GM23338 (cell line): ENCODE measurements at regions not wholly inside any gene's neighbourhood (a gene's known extent, or its start where the extent isn't known, plus 50 kb on each side); places are given as distances from the start of the nearest gene placed in this dataset.

Experiments
- ATAC-seq: fragments of 200-7000 bp; cut with Tn5 transposase; 3 replicates; pipeline ENCODE4 v1.9.1; 2020
- DNase-seq: peaks from one replicate; pipeline ENCODE4 v3.0.0-alpha.2; 2015; ENCODE audit warnings: low spot score
- H2AFZ ChIP-seq: fragments of 200-600 bp; sonication (generic); 2 replicates; pipeline ENCODE4 v1.8.0; 2016; ENCODE audit warnings: antibody characterized with exemption, mild to moderate bottlenecking, moderate library complexity
- H3F3A ChIP-seq: fragments of 200-600 bp; sonication (generic); replicated peaks from 2 replicates; pipeline ENCODE4 v1.8.0; 2017; ENCODE audit warnings: antibody characterized with exemption, mixed run types, low read depth
- H3K27ac ChIP-seq: fragments of 200-600 bp; sonication (generic); 2 replicates; pipeline ENCODE4 v1.6.1; 2016; ENCODE audit warnings: low read depth
- H3K27me3 ChIP-seq: fragments of 200-600 bp; sonication (generic); 2 replicates; pipeline ENCODE4 v1.8.0; 2016; ENCODE audit warnings: mild to moderate bottlenecking, mixed run types, moderate library complexity; ENCODE audit not compliant: insufficient read depth
- H3K36me3 ChIP-seq: fragments of 200-600 bp; sonication (generic); 2 replicates; pipeline ENCODE4 v1.8.0; 2016; ENCODE audit warnings: mild to moderate bottlenecking; ENCODE audit not compliant: insufficient read depth
- H3K4me1 ChIP-seq: fragments of 200-600 bp; sonication (generic); 2 replicates; pipeline ENCODE4 v1.8.0; 2016; ENCODE audit warnings: mild to moderate bottlenecking, moderate library complexity; ENCODE audit not compliant: insufficient read depth
- H3K4me2 ChIP-seq: fragments of 200-600 bp; sonication (generic); 2 replicates; pipeline ENCODE4 v1.7.1; 2017; ENCODE audit warnings: mixed run types
- H3K4me3 ChIP-seq: fragments of 200-600 bp; sonication (generic); 2 replicates; pipeline ENCODE4 v1.6.1; 2016; ENCODE audit warnings: mixed run types
- H3K79me2 ChIP-seq: fragments of 200-600 bp; sonication (generic); replicated peaks from 2 replicates; pipeline ENCODE4 v1.8.0; 2017; ENCODE audit warnings: mild to moderate bottlenecking; ENCODE audit not compliant: insufficient read depth
- H3K9me2 ChIP-seq: fragments of 200-600 bp; sonication (generic); 2 replicates; pipeline ENCODE4 v1.8.0; 2017; ENCODE audit not compliant: insufficient read depth
- H4K20me1 ChIP-seq: fragments of 200-600 bp; sonication (generic); replicated peaks from 2 replicates; pipeline ENCODE4 v1.8.0; 2017; ENCODE audit warnings: mild to moderate bottlenecking; ENCODE audit not compliant: insufficient read depth
- H3K27ac Mint-ChIP-seq: 2 replicates; pipeline ENCODE4 v1.8.0; 2020; ENCODE audit warnings: inconsistent platforms, mild to moderate bottlenecking, moderate library complexity, mixed read lengths
- H3K27me3 Mint-ChIP-seq: 3 replicates; pipeline ENCODE4 v1.8.0; 2022; ENCODE audit warnings: low read depth, mild to moderate bottlenecking, moderate library complexity, mixed read lengths, inconsistent platforms; ENCODE audit not compliant: insufficient read depth, poor library complexity
- H3K36me3 Mint-ChIP-seq: 3 replicates; pipeline ENCODE4 v1.8.0; 2021; ENCODE audit warnings: low read depth, mild to moderate bottlenecking, inconsistent platforms, moderate library complexity, mixed read lengths
- H3K4me1 Mint-ChIP-seq: 3 replicates; pipeline ENCODE4 v1.8.0; 2020; ENCODE audit warnings: mild to moderate bottlenecking, inconsistent platforms, mixed read lengths
- H3K4me3 Mint-ChIP-seq: 3 replicates; pipeline ENCODE4 v1.8.0; 2021; ENCODE audit warnings: moderate library complexity, mild to moderate bottlenecking, inconsistent platforms, mixed read lengths
- H3K9me3 Mint-ChIP-seq: 3 replicates; pipeline ENCODE4 v1.8.0; 2020; ENCODE audit warnings: moderate library complexity, mild to moderate bottlenecking, inconsistent platforms, mixed read lengths
- CREB1 ChIP-seq: fragments of 250-450 bp; sonication (Bioruptor Pico); IDR thresholded peaks from 2 replicates; pipeline ENCODE4 v1.5.0; 2020; ENCODE audit warnings: low read depth, mild to moderate bottlenecking, moderate library complexity
- CTCF ChIP-seq, 2 experiments: fragments of 200-600 bp in 1 of 2; sonication (generic) in 1 of 2; conservative IDR thresholded peaks; 2 replicates each; pipeline versions ENCODE4 v1.5.1 to v1.6.1; 2016 to 2017; ENCODE audit warnings: antibody characterized with exemption in 2 of 2, low read depth in 2 of 2, mild to moderate bottlenecking in 2 of 2, moderate library complexity in 1 of 2
- ETS1 ChIP-seq: IDR thresholded peaks from 2 replicates; pipeline ENCODE4 v1.6.1; 2016; ENCODE audit warnings: antibody characterized with exemption
- EZH2 ChIP-seq: fragments of 200-600 bp; sonication (generic); IDR thresholded peaks from one replicate; pipeline ENCODE4 v1.8.0; 2017; ENCODE audit warnings: antibody characterized with exemption, mild to moderate bottlenecking, low read depth; ENCODE audit not compliant: unreplicated experiment
- EZH2phosphoT487 ChIP-seq: fragments of 200-600 bp; sonication (generic); IDR thresholded peaks from one replicate; pipeline ENCODE4 v1.8.1; 2018; ENCODE audit warnings: antibody characterized with exemption; ENCODE audit not compliant: unreplicated experiment
- JUNB ChIP-seq: IDR thresholded peaks from one replicate; pipeline ENCODE4 v1.6.1; 2016; ENCODE audit warnings: antibody characterized with exemption; ENCODE audit not compliant: unreplicated experiment
- NANOG ChIP-seq: IDR thresholded peaks from 2 replicates; pipeline ENCODE4 v1.6.1; 2016; ENCODE audit warnings: antibody characterized with exemption, borderline replicate concordance
- POLR2AphosphoS5 ChIP-seq: IDR thresholded peaks from 2 replicates; pipeline ENCODE4 v1.6.1; 2016; ENCODE audit warnings: antibody characterized with exemption, low read depth
- REST ChIP-seq: IDR thresholded peaks from one replicate; pipeline ENCODE4 v1.6.1; 2018; ENCODE audit warnings: antibody characterized with exemption; ENCODE audit not compliant: unreplicated experiment
- STAT1 ChIP-seq: IDR thresholded peaks from one replicate; pipeline ENCODE4 v1.6.1; 2016; ENCODE audit warnings: antibody characterized with exemption; ENCODE audit not compliant: unreplicated experiment
- ZNF114 ChIP-seq: fragments of 250-450 bp; sonication (Bioruptor Pico); IDR thresholded peaks from 2 replicates; pipeline ENCODE4 v1.5.0; 2020; ENCODE audit warnings: mild to moderate bottlenecking, moderate library complexity
- ZNF331 ChIP-seq: fragments of 250-450 bp; sonication (Bioruptor Pico); IDR thresholded peaks from 2 replicates; pipeline ENCODE4 v1.5.0; 2020; ENCODE audit warnings: low read depth, mild to moderate bottlenecking, moderate library complexity
- ZNF462 ChIP-seq: fragments of 250-450 bp; sonication (Bioruptor Pico); IDR thresholded peaks from 2 replicates; pipeline ENCODE4 v1.5.0; 2020; ENCODE audit warnings: mild to moderate bottlenecking, moderate library complexity

GRCh38 chr18:75158465-75159237, 50.3 kb downstream of the PTGR3 start:
- H3K4me1 Mint-ChIP-seq = peaks cover 11% of the 10 kb centered on the region

More at GRCh38 chr18:75158465-75159237, 50.3 kb downstream of the PTGR3 start:
- Histone ChIP-seq H2AFZ (no peak overlapping the region; the same call in 1 of the 2 replicates), H3K79me2 (no peaks in the 10 kb centered on the region), H3K9me2 (no peaks in the 10 kb centered on the region), H3K36me3 (no peaks in the 10 kb centered on the region), H3K27me3 (no peaks in the 10 kb centered on the region), H3K4me2 (no peak overlapping the region), H3K4me3 (no peak overlapping the region), H3F3A (no peaks in the 10 kb centered on the region), H3K27ac (no peak overlapping the region), H3K4me1 (no peaks in the 10 kb centered on the region), H4K20me1 (no peaks in the 10 kb centered on the region)
- Mint-ChIP-seq H3K27me3 (peaks cover 5% of the 10 kb centered on the region), H3K36me3 (peaks cover 6% of the 10 kb centered on the region; the same call in 2 of the 3 replicates), H3K4me3 (no peak overlapping the region), H3K27ac (no peak overlapping the region), H3K9me3 (peaks cover 16% of the 10 kb centered on the region)
- TF ChIP-seq ETS1 = no peak
- TF ChIP-seq REST = no peak
- TF ChIP-seq ZNF114 (CRISPR knock-in tag) = no peak
- no peak for TF ChIP-seq NANOG
- no peak for TF ChIP-seq JUNB
- TF ChIP-seq CREB1 (CRISPR knock-in tag) = no peak
- TF ChIP-seq EZH2phosphoT487 = no peak
- TF ChIP-seq ZNF331 (CRISPR knock-in tag) = no peak
- no peak for TF ChIP-seq ZNF462 (CRISPR knock-in tag)
- no peak for TF ChIP-seq POLR2AphosphoS5
- TF ChIP-seq CTCF (conservative IDR thresholded peaks at IDR 0.05; ENCODE audit: low read depth in 2 of 2) = no peak
- TF ChIP-seq EZH2 = no peak
- no peak for TF ChIP-seq STAT1
- no peak for DNase-seq
- no peak; the same call in 2 of the 3 replicates for ATAC-seq
